GM19035 (cell line): ENCODE measurements at regions not wholly inside any gene's neighbourhood (a gene's known extent, or its start where the extent isn't known, plus 50 kb on each side); places are given as distances from the start of the nearest gene placed in this dataset.

Experiments
- ATAC-seq: cut with Tn5 transposase; IDR thresholded peaks from one replicate; pipeline ENCODE4 v1.9.1; 2021; ENCODE audit not compliant: unreplicated experiment

- no peak for ATAC-seq
These were observed 57.1 kb downstream of the FAM181B start for GRCh38 chr11:82676483-82677094.

- no peak for ATAC-seq
These were observed 57.8 kb downstream of the FAM181B start for GRCh38 chr11:82675838-82676237.

GRCh38 chr11:82673631-82674030, 60.0 kb downstream of the FAM181B start:
- ATAC-seq, result no peak

- ATAC-seq, result no peak
These were observed 62.2 kb downstream of the FAM181B start for GRCh38 chr11:82671451-82671850.

- no peak for ATAC-seq
These were observed 70.1 kb downstream of the FAM181B start for GRCh38 chr11:82663535-82663934.

GRCh38 chr11:82653752-82654151, 79.9 kb downstream of the FAM181B start:
- ATAC-seq, result no peak

GRCh38 chr11:82639251-82639650, 94.4 kb downstream of the FAM181B start:
- no peak for ATAC-seq

- no peak for ATAC-seq
These were observed 97.0 kb downstream of the FAM181B start for GRCh38 chr11:82636615-82637014.

GRCh38 chr11:82634091-82634490, 99.6 kb downstream of the FAM181B start:
- no peak for ATAC-seq

GRCh38 chr11:82631722-82632630, 101.7 kb downstream of the FAM181B start:
- ATAC-seq, result peak; percentile 71

GRCh38 chr11:82610671-82611070, 123.0 kb downstream of the FAM181B start:
- ATAC-seq, result no peak

- ATAC-seq, result no peak
These were observed 126.9 kb downstream of the FAM181B start for GRCh38 chr11:82606738-82607137.

GRCh38 chr11:82601711-82602110, 132.0 kb downstream of the FAM181B start:
- ATAC-seq, result no peak

- ATAC-seq, result no peak
These were observed 133.8 kb downstream of the FAM181B start for GRCh38 chr11:82599836-82600235.

GRCh38 chr11:82586581-82586980, 147.1 kb downstream of the FAM181B start:
- ATAC-seq, result no peak

GRCh38 chr11:82577246-82577645, 156.4 kb downstream of the FAM181B start:
- ATAC-seq, result no peak

GRCh38 chr11:82560836-82561235, 172.8 kb downstream of the FAM181B start:
- ATAC-seq, result no peak

GRCh38 chr11:82559609-82560008, 174.1 kb downstream of the FAM181B start:
- no peak for ATAC-seq

- peak; percentile 96 for ATAC-seq
These were observed 176.4 kb downstream of the FAM181B start for GRCh38 chr11:82557274-82557673.

GRCh38 chr11:82556210-82556609, 177.5 kb downstream of the FAM181B start:
- ATAC-seq, result no peak

- no peak for ATAC-seq
These were observed 186.8 kb downstream of the FAM181B start for GRCh38 chr11:82546661-82547557.
